ENCODE measurements at regions not wholly inside any gene's neighbourhood (a gene's known extent, or its start where the extent isn't known, plus 50 kb on each side); places are given as distances from the start of the nearest gene placed in this dataset.

GRCh38 chr6:15861486-15861885 lies 198.7 kb upstream of the DTNBP1 start:
- TF ChIP-seq POLR2A (IDR thresholded peaks at IDR 0.05; ENCODE audit: low read length) (no peak), GATA1 (IDR thresholded peaks at IDR 0.05; ENCODE audit: low read depth, low read length) (no peak)
